ENCODE measurements at regions not wholly inside any gene's neighbourhood (a gene's known extent, or its start where the extent isn't known, plus 50 kb on each side); places are given as distances from the start of the nearest gene placed in this dataset.

- TF ChIP-seq CTCF (IDR thresholded peaks at IDR 0.05) (no peak), POLR2A (IDR thresholded peaks at IDR 0.05) (no peak)
These were observed 69.0 kb upstream of the STXBP5 start for GRCh38 chr6:147135211-147135681.

All from esophagus squamous epithelium (tissue), 4 donors.